ENCODE measurements at regions not wholly inside any gene's neighbourhood (a gene's known extent, or its start where the extent isn't known, plus 50 kb on each side); places are given as distances from the start of the nearest gene placed in this dataset.

- no peak for TF ChIP-seq ZNF782 (CRISPR knock-in tag; IDR thresholded peaks at IDR 0.05; ENCODE audit: borderline replicate concordance)
- no peak for TF ChIP-seq KDM3A (CRISPR knock-in tag; IDR thresholded peaks at IDR 0.05; ENCODE audit: low read depth)
- TF ChIP-seq ZNF737 (CRISPR knock-in tag; IDR thresholded peaks at IDR 0.05; ENCODE audit: borderline replicate concordance), result no peak
Measured at GRCh38 chr1:221632072-221632471, 109.8 kb downstream of the DUSP10 start (continued).

GRCh38 chr1:221633841-221634409, 108.0 kb downstream of the DUSP10 start:
- intact Hi-C loops (cut with micrococcal nuclease; ENCODE audit: unreplicated experiment) (no loop called here), in situ Hi-C loops (cut with HindIII; ENCODE audit: extremely low pct_ligation_motif_present, low pct_unique_long_range_greater_than_20kb) (no loop called here)
- Histone ChIP-seq H3K4me3 (replicated peaks in 1 of 3; ENCODE audit: insufficient read depth in 1 of 3, low read depth in 2 of 3, low read length in 3 of 3) (no peak overlapping the region), H3K79me2 (ENCODE audit: insufficient read depth, low read length) (no peaks in the 10 kb centered on the region), H3K9ac (ENCODE audit: insufficient read depth, low read depth, low read length) (no peak overlapping the region), H4K20me1 (ENCODE audit: insufficient read depth, low read length) (no peaks in the 10 kb centered on the region), H3K27ac (ENCODE audit: extremely low read length, insufficient read depth, low read length) (no peak overlapping the region), H3K36me3 (replicated peaks in 1 of 2; ENCODE audit: control insufficient read depth in 1 of 2, insufficient read depth in 2 of 2, low read length in 2 of 2) (no peaks in the 10 kb centered on the region), H3K4me2 (ENCODE audit: low read depth, low read length) (no peak overlapping the region), H3K9me3 (ENCODE audit: low read length) (no peaks in the 10 kb centered on the region), H3K27me3 (ENCODE audit: control insufficient read depth in 1 of 2, insufficient read depth in 2 of 2, low read length in 2 of 2) (no peaks in the 10 kb centered on the region), H2AFZ (ENCODE audit: low read length) (no peak overlapping the region), H3K4me1 (ENCODE audit: insufficient read depth, low read length) (no peaks in the 10 kb centered on the region)
- no peak for TF ChIP-seq ZNF276 (CRISPR knock-in tag; IDR thresholded peaks at IDR 0.05; ENCODE audit: low read depth)
- no peak for TF ChIP-seq ZNF816 (CRISPR knock-in tag; IDR thresholded peaks at IDR 0.05; ENCODE audit: borderline replicate concordance)
- TF ChIP-seq TGIF2 (CRISPR knock-in tag; IDR thresholded peaks at IDR 0.05), result no peak
- TF ChIP-seq TSC22D2 (CRISPR knock-in tag; IDR thresholded peaks at IDR 0.05; ENCODE audit: borderline replicate concordance), result no peak
- no TSS peak for BruUV-seq (replicated peaks)
- POLR2A ChIA-PET, result no interaction called here
- FAIRE-seq, result no peak
- CTCF ChIA-PET (ENCODE audit: low intra/inter-chr PET ratio, low total read pairs), result no interaction called here
- 2% methylated on average over 5 of the region's 5 CpGs for WGBS (ENCODE audit: low lambda C conversion rate)
- ATAC-seq, result no peak
- DNase-seq (ENCODE audit: low spot score), result no peak

Data from HepG2 (cell line).